ENCODE measurements at regions not wholly inside any gene's neighbourhood (a gene's known extent, or its start where the extent isn't known, plus 50 kb on each side); places are given as distances from the start of the nearest gene placed in this dataset.

GRCh38 chrX:69307756-69308155 lies 142.5 kb upstream of the PJA1 start:
- ATAC-seq, result no peak
- no peak overlapping the region for H3K4me3 Mint-ChIP-seq
- H3K27me3 Mint-ChIP-seq, result peaks cover 4% of the 10 kb centered on the region
- no peaks in the 10 kb centered on the region for H3K4me1 Mint-ChIP-seq
- no peak for DNase-seq
- no peak overlapping the region for H3K27ac Mint-ChIP-seq
- CTCF ChIA-PET, result no interaction called here
- no peaks in the 10 kb centered on the region for H3K9me3 Mint-ChIP-seq (ENCODE audit: low read depth)
- no peaks in the 10 kb centered on the region for H3K36me3 Mint-ChIP-seq

GRCh38 chrX:69307029-69307428 lies 141.8 kb upstream of the PJA1 start:
- Mint-ChIP-seq H3K36me3 (no peaks in the 10 kb centered on the region), H3K9me3 (ENCODE audit: low read depth) (no peaks in the 10 kb centered on the region), H3K27me3 (peaks cover 4% of the 10 kb centered on the region), H3K4me3 (no peak overlapping the region), H3K27ac (no peak overlapping the region), H3K4me1 (no peaks in the 10 kb centered on the region)
- DNase-seq (no peak), ATAC-seq (no peak)
- CTCF ChIA-PET, result no interaction called here

- no peak overlapping the region for H3K4me3 Mint-ChIP-seq
- H3K27me3 Mint-ChIP-seq, result peaks cover 4% of the 10 kb centered on the region
- ATAC-seq (no peak), DNase-seq (no peak)
- no peaks in the 10 kb centered on the region for H3K4me1 Mint-ChIP-seq
- no peaks in the 10 kb centered on the region for H3K36me3 Mint-ChIP-seq
- H3K9me3 Mint-ChIP-seq (ENCODE audit: low read depth), result no peaks in the 10 kb centered on the region
- CTCF ChIA-PET, result no interaction called here
- no peak overlapping the region for H3K27ac Mint-ChIP-seq
Measured at GRCh38 chrX:69306063-69306404, 140.8 kb upstream of the PJA1 start.

- Mint-ChIP-seq H3K27me3 (peaks cover 4% of the 10 kb centered on the region), H3K27ac (no peak overlapping the region), H3K4me3 (no peak overlapping the region), H3K36me3 (no peaks in the 10 kb centered on the region), H3K9me3 (ENCODE audit: low read depth) (no peaks in the 10 kb centered on the region), H3K4me1 (no peaks in the 10 kb centered on the region)
- CTCF ChIA-PET, result no interaction called here
- DNase-seq (no peak), ATAC-seq (no peak)
Measured at GRCh38 chrX:69305333-69306062, 140.2 kb upstream of the PJA1 start.

GRCh38 chrX:69303231-69303630 lies 138.0 kb upstream of the PJA1 start:
- CTCF ChIA-PET, result no interaction called here
- Mint-ChIP-seq H3K27ac (no peak overlapping the region), H3K27me3 (peaks cover 4% of the 10 kb centered on the region), H3K4me1 (no peaks in the 10 kb centered on the region), H3K36me3 (no peaks in the 10 kb centered on the region), H3K4me3 (no peak overlapping the region), H3K9me3 (ENCODE audit: low read depth) (no peaks in the 10 kb centered on the region)
- ATAC-seq, result no peak
- DNase-seq, result no peak

- Mint-ChIP-seq H3K9me3 (ENCODE audit: low read depth) (no peaks in the 10 kb centered on the region), H3K4me1 (no peaks in the 10 kb centered on the region), H3K36me3 (no peaks in the 10 kb centered on the region), H3K27me3 (peaks cover 1% of the 10 kb centered on the region), H3K4me3 (no peak overlapping the region), H3K27ac (no peak overlapping the region)
- CTCF ChIA-PET, result no interaction called here
- DNase-seq, result no peak
- ATAC-seq, result no peak
Measured at GRCh38 chrX:69299951-69300714, 134.9 kb upstream of the PJA1 start.

GRCh38 chrX:69299285-69299684 lies 134.0 kb upstream of the PJA1 start:
- Mint-ChIP-seq H3K4me3 (no peak overlapping the region), H3K36me3 (no peaks in the 10 kb centered on the region), H3K9me3 (ENCODE audit: low read depth) (no peaks in the 10 kb centered on the region), H3K27me3 (no peaks in the 10 kb centered on the region), H3K4me1 (no peaks in the 10 kb centered on the region), H3K27ac (no peak overlapping the region)
- CTCF ChIA-PET, result no interaction called here
- ATAC-seq (no peak), DNase-seq (no peak)

GRCh38 chrX:69298466-69299140 lies 133.3 kb upstream of the PJA1 start:
- no peak for DNase-seq
- CTCF ChIA-PET, result no interaction called here
- Mint-ChIP-seq H3K4me3 (no peak overlapping the region), H3K36me3 (no peaks in the 10 kb centered on the region), H3K27ac (no peak overlapping the region), H3K9me3 (ENCODE audit: low read depth) (no peaks in the 10 kb centered on the region), H3K4me1 (no peaks in the 10 kb centered on the region), H3K27me3 (no peaks in the 10 kb centered on the region)
- ATAC-seq, result no peak

GRCh38 chrX:69297506-69297905 lies 132.3 kb upstream of the PJA1 start:
- DNase-seq (no peak), ATAC-seq (no peak)
- no peaks in the 10 kb centered on the region for H3K36me3 Mint-ChIP-seq
- no peaks in the 10 kb centered on the region for H3K4me1 Mint-ChIP-seq
- CTCF ChIA-PET, result no interaction called here
- no peak overlapping the region for H3K27ac Mint-ChIP-seq
- H3K4me3 Mint-ChIP-seq, result no peak overlapping the region
- no peaks in the 10 kb centered on the region for H3K9me3 Mint-ChIP-seq (ENCODE audit: low read depth)
- no peaks in the 10 kb centered on the region for H3K27me3 Mint-ChIP-seq

GRCh38 chrX:69293776-69294601 lies 128.7 kb upstream of the PJA1 start:
- Mint-ChIP-seq H3K4me3 (no peak overlapping the region), H3K9me3 (ENCODE audit: low read depth) (no peaks in the 10 kb centered on the region), H3K36me3 (no peaks in the 10 kb centered on the region), H3K27ac (no peak overlapping the region), H3K27me3 (no peaks in the 10 kb centered on the region), H3K4me1 (no peaks in the 10 kb centered on the region)
- CTCF ChIA-PET, result no interaction called here
- no peak for ATAC-seq
- DNase-seq, result no peak

GRCh38 chrX:69291116-69291515 lies 125.9 kb upstream of the PJA1 start:
- Mint-ChIP-seq H3K36me3 (no peaks in the 10 kb centered on the region), H3K4me3 (no peak overlapping the region), H3K9me3 (ENCODE audit: low read depth) (no peaks in the 10 kb centered on the region), H3K27me3 (no peaks in the 10 kb centered on the region), H3K4me1 (no peaks in the 10 kb centered on the region), H3K27ac (no peak overlapping the region)
- no peak for DNase-seq
- CTCF ChIA-PET, result interaction anchor here (1.1 kb wide), 1 partner anchor 462 kb away, joined by 3 read pairs; the partner anchor contains the start of gene EFNB1
- ATAC-seq, result no peak

- no peaks in the 10 kb centered on the region for H3K36me3 Mint-ChIP-seq
Measured at GRCh38 chrX:69290292-69290691, 125.0 kb upstream of the PJA1 start.

GRCh38 chrX:69289793-69290123 lies 124.5 kb upstream of the PJA1 start:
- ATAC-seq, result no peak
- no peak for DNase-seq
- no peak overlapping the region for H3K4me3 Mint-ChIP-seq
- CTCF ChIA-PET, result interaction anchor here (2.1 kb wide), 1 partner anchor 462 kb away, joined by 7 read pairs; no protein-coding TSS in a partner anchor
- H3K27me3 Mint-ChIP-seq, result no peaks in the 10 kb centered on the region
- no peak overlapping the region for H3K27ac Mint-ChIP-seq
- H3K36me3 Mint-ChIP-seq, result no peaks in the 10 kb centered on the region
- H3K9me3 Mint-ChIP-seq (ENCODE audit: low read depth), result no peaks in the 10 kb centered on the region
- no peaks in the 10 kb centered on the region for H3K4me1 Mint-ChIP-seq

More at GRCh38 chrX:69290292-69290691, 125.0 kb upstream of the PJA1 start:
- DNase-seq (no peak), ATAC-seq (no peak)
- H3K4me3 Mint-ChIP-seq, result no peak overlapping the region
- CTCF ChIA-PET, result interaction anchor here (1.1 kb wide), 1 partner anchor 461 kb away, joined by 3 read pairs; the partner anchor contains the start of gene EFNB1
- H3K27me3 Mint-ChIP-seq, result no peaks in the 10 kb centered on the region
- H3K27ac Mint-ChIP-seq, result no peak overlapping the region
- H3K9me3 Mint-ChIP-seq (ENCODE audit: low read depth), result no peaks in the 10 kb centered on the region
- H3K4me1 Mint-ChIP-seq, result no peaks in the 10 kb centered on the region
